ENCODE measurements at regions not wholly inside any gene's neighbourhood (a gene's known extent, or its start where the extent isn't known, plus 50 kb on each side); places are given as distances from the start of the nearest gene placed in this dataset.

DNA sequence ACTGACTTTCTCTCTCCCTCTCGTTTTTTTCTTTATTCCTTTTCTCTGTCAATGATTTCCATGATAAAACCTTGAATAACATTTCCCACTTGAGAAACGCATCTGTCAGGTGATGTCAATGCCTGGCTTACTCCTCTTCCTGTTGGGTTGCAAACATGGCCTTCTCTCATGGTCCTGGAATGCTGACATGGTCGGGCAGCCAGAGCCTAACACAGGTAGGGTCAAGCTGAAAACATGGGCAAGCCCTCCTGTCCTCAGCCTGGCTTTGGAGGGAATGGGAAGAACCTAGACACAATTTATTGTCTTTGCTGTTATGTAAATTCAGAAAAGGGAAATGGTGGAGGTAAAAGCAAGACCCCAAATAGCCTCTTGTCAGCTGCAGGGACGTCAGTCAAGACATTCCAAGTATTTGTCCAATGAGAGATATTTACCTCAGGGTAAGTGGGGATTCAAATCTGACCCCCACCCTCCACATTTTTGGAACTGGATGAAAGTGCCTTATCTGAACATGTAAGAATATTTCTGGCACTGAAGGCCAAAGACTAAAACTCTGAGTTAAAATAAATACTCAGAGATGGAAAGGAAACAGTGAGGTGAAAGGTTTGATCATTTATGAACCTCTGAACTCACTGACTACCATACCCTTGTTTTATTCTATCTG lies 473.8 kb downstream of the SPRY1 start:
- TF ChIP-seq POLR2A (IDR thresholded peaks at IDR 0.05), result no peak
- TF ChIP-seq, protein P1, sequence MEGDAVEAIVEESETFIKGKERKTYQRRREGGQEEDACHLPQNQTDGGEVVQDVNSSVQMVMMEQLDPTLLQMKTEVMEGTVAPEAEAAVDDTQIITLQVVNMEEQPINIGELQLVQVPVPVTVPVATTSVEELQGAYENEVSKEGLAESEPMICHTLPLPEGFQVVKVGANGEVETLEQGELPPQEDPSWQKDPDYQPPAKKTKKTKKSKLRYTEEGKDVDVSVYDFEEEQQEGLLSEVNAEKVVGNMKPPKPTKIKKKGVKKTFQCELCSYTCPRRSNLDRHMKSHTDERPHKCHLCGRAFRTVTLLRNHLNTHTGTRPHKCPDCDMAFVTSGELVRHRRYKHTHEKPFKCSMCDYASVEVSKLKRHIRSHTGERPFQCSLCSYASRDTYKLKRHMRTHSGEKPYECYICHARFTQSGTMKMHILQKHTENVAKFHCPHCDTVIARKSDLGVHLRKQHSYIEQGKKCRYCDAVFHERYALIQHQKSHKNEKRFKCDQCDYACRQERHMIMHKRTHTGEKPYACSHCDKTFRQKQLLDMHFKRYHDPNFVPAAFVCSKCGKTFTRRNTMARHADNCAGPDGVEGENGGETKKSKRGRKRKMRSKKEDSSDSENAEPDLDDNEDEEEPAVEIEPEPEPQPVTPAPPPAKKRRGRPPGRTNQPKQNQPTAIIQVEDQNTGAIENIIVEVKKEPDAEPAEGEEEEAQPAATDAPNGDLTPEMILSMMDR (IDR thresholded peaks at IDR 0.05), result no peak
- no peaks in the 10 kb centered on the region for H3K27me3 ChIP-seq
- intact Hi-C loops (cut with DNase I), result no loop called here
- no peaks in the 10 kb centered on the region for H3K36me3 ChIP-seq
- WGBS, 2 donors, result 51 to 58% methylated on average over 4 of the region's 4 CpGs
- peak overlapping the region in 2 of 4 donors; percentile 30 to 31 for H3K27ac ChIP-seq
- H3K4me1 ChIP-seq, result no peaks in the 10 kb centered on the region
- DNase-seq, result no peak
- H3K9me3 ChIP-seq, result no peaks in the 10 kb centered on the region
- H3K4me3 ChIP-seq, result no peak overlapping the region

DNA sequence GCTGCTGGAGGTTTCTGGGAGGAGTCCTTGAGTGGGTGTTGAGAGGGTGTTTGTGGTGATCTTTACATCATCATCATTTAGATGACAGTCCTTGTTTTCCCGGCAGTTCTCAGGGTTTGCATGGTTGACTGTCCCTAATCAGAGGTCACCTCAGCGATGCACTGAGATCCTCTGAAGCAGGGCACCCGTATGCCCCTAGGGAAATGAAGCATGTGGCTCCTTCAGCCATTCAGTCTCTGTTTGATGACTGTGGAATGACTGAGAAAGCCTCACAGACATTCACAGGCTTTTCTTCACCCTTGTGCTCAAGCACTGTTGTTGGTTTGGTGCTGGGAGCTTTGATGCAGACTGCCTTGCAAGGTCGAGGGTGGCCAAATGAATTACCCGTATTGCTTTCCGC lies 474.7 kb downstream of the SPRY1 start:
- Histone ChIP-seq H3K9me3 (no peaks in the 10 kb centered on the region), H3K36me3 (no peaks in the 10 kb centered on the region), H3K4me3 (no peak overlapping the region), H3K27ac (no peak overlapping the region), H3K27me3 (no peaks in the 10 kb centered on the region), H3K4me1 (no peaks in the 10 kb centered on the region)
- TF ChIP-seq, protein P1 (IDR thresholded peaks at IDR 0.05), result no peak
- no peak for TF ChIP-seq POLR2A (IDR thresholded peaks at IDR 0.05)
- intact Hi-C loops (cut with DNase I), result no loop called here
- WGBS, 2 donors, result 78 to 86% methylated on average over 5 to 6 of the region's 6 CpGs
- DNase-seq, result no peak

- no peaks in the 10 kb centered on the region for H3K9me3 ChIP-seq
- H3K36me3 ChIP-seq, result no peaks in the 10 kb centered on the region
- no peak for TF ChIP-seq POLR2A (IDR thresholded peaks at IDR 0.05)
- TF ChIP-seq, protein P1 (IDR thresholded peaks at IDR 0.05), result no peak
- DNase-seq, result no peak
- intact Hi-C loops (cut with DNase I), result no loop called here
- no peaks in the 10 kb centered on the region for H3K4me1 ChIP-seq
- H3K27me3 ChIP-seq, result no peaks in the 10 kb centered on the region
- no peak overlapping the region for H3K27ac ChIP-seq
- 32 to 80% methylated on average over 1 of the region's 1 CpG for WGBS, 2 donors
- no peak overlapping the region for H3K4me3 ChIP-seq
Measured at GRCh38 chr4:123874063-123874462, 477.5 kb downstream of the SPRY1 start.

DNA sequence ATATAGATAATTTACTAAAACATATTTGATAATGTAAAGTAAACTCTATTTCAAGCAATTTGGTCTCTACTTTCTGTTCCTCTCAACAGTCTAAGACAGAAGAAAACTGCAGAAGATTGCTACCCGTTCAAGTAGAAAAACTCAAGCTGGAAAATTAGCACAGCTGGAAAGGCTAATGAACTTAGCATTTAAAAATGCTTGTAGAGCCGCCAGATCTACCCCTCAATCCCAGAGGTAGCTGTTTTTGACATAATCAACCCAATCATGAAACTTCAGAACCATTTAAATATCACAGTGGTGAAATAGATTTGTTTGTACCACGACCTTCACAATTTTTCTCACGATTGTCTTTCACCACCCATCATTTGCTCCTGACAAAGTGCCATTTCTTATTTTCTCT lies 479.5 kb downstream of the SPRY1 start:
- intact Hi-C loops (cut with DNase I), result no loop called here
- Histone ChIP-seq H3K9me3 (no peaks in the 10 kb centered on the region), H3K36me3 (no peaks in the 10 kb centered on the region), H3K4me1 (no peaks in the 10 kb centered on the region), H3K27ac (peak overlapping the region in 1 of 4 donors; percentile 42), H3K4me3 (no peak overlapping the region), H3K27me3 (no peaks in the 10 kb centered on the region)
- TF ChIP-seq POLR2A (IDR thresholded peaks at IDR 0.05), result no peak
- TF ChIP-seq, protein P1 (IDR thresholded peaks at IDR 0.05), result no peak
- no peak for DNase-seq
- 78 to 87% methylated on average over 4 of the region's 4 CpGs for WGBS, 2 donors

GRCh38 chr4:123876671-123877101 lies 480.1 kb downstream of the SPRY1 start:
- Histone ChIP-seq H3K27ac (peak overlapping the region in 1 of 4 donors; percentile 42), H3K4me3 (no peak overlapping the region), H3K36me3 (no peaks in the 10 kb centered on the region), H3K9me3 (no peaks in the 10 kb centered on the region), H3K4me1 (no peaks in the 10 kb centered on the region), H3K27me3 (no peaks in the 10 kb centered on the region)
- intact Hi-C loops (cut with DNase I), result no loop called here
- 60 to 87% methylated on average over 2 of the region's 2 CpGs for whole genome bisulfite sequencing, 2 donors
- TF ChIP-seq, protein P1 (IDR thresholded peaks at IDR 0.05), result no peak
- no peak for TF ChIP-seq POLR2A (IDR thresholded peaks at IDR 0.05)
- no peak for DNase-seq

Measured in esophagus squamous epithelium (tissue), 5 donors.